H9 (cell line): ENCODE measurements at regions not wholly inside any gene's neighbourhood (a gene's known extent, or its start where the extent isn't known, plus 50 kb on each side); places are given as distances from the start of the nearest gene placed in this dataset.

Experiments
- DNase-seq: peaks from one replicate; pipeline ENCODE4 v3.0.0-alpha.2; 2017
- H2AFZ ChIP-seq: one replicate; pipeline ENCODE4 v1.6.1; 2013; ENCODE audit warnings: mild to moderate bottlenecking, low read length, control low read depth, moderate library complexity
- H2AK5ac ChIP-seq: 2 replicates; pipeline ENCODE4 v1.6.1; 2013; ENCODE audit warnings: low read length, control low read depth, mixed read lengths; ENCODE audit not compliant: insufficient read length
- H2BK120ac ChIP-seq: one replicate; pipeline ENCODE4 v1.6.1; 2013; ENCODE audit warnings: low read depth, mild to moderate bottlenecking, low read length, control low read depth, inconsistent platforms; ENCODE audit not compliant: poor library complexity, severe bottlenecking
- H2BK12ac ChIP-seq: 2 replicates; pipeline ENCODE4 v1.6.1; 2013; ENCODE audit warnings: low read length, control low read depth, mixed read lengths, low read depth; ENCODE audit not compliant: insufficient read length
- H2BK15ac ChIP-seq: 2 replicates; pipeline ENCODE4 v1.6.1; 2013; ENCODE audit warnings: low read depth, low read length, control low read depth
- H2BK20ac ChIP-seq: one replicate; pipeline ENCODE4 v1.6.1; 2013; ENCODE audit warnings: low read depth, mild to moderate bottlenecking, low read length, control low read depth, inconsistent platforms; ENCODE audit not compliant: poor library complexity, severe bottlenecking
- H2BK5ac ChIP-seq: 2 replicates; pipeline ENCODE4 v1.6.1; 2013; ENCODE audit warnings: low read length, control low read depth, mixed read lengths; ENCODE audit not compliant: insufficient read length
- H3K14ac ChIP-seq: 2 replicates; pipeline ENCODE4 v1.6.1; 2013; ENCODE audit warnings: low read length, control low read depth; ENCODE audit not compliant: insufficient read depth
- H3K18ac ChIP-seq: 2 replicates; pipeline ENCODE4 v1.6.1; 2013; ENCODE audit warnings: low read depth, mild to moderate bottlenecking, mixed read lengths, low read length, control low read depth; ENCODE audit not compliant: insufficient read length
- H3K23ac ChIP-seq: 2 replicates; pipeline ENCODE4 v1.6.1; 2013; ENCODE audit warnings: low read length, control low read depth, mixed read lengths, low read depth; ENCODE audit not compliant: insufficient read length
- H3K23me2 ChIP-seq: 2 replicates; pipeline ENCODE4 v1.6.1; 2013; ENCODE audit warnings: low read depth, mild to moderate bottlenecking, mixed read lengths, low read length, control low read depth; ENCODE audit not compliant: insufficient read length, poor library complexity, severe bottlenecking
- H3K27ac ChIP-seq: 2 replicates; pipeline ENCODE4 v1.5.1; 2013; ENCODE audit warnings: low read length, control low read depth, mixed read lengths, low read depth; ENCODE audit not compliant: insufficient read length
- H3K27me3 ChIP-seq: 2 replicates; pipeline ENCODE4 v1.6.1; 2013; ENCODE audit warnings: low read length, control low read depth, inconsistent platforms; ENCODE audit not compliant: insufficient read depth
- H3K4ac ChIP-seq: 2 replicates; pipeline ENCODE4 v1.6.1; 2013; ENCODE audit warnings: low read depth, mild to moderate bottlenecking, control low read depth, inconsistent platforms, low read length, moderate library complexity
- H3K4me1 ChIP-seq: 2 replicates; pipeline ENCODE4 v1.6.1; 2013; ENCODE audit warnings: low read length, control low read depth, inconsistent platforms; ENCODE audit not compliant: insufficient read depth
- H3K4me2 ChIP-seq: 2 replicates; pipeline ENCODE4 v1.6.1; 2013; ENCODE audit warnings: low read length, control low read depth, mixed read lengths; ENCODE audit not compliant: insufficient read length, insufficient read depth
- H3K56ac ChIP-seq: 2 replicates; pipeline ENCODE4 v1.6.1; 2013; ENCODE audit warnings: low read depth, mild to moderate bottlenecking, mixed read lengths, low read length, control low read depth; ENCODE audit not compliant: insufficient read length
- H3K79me1 ChIP-seq: 2 replicates; pipeline ENCODE4 v1.6.1; 2013; ENCODE audit warnings: low read depth, mild to moderate bottlenecking, moderate library complexity, low read length, control low read depth, inconsistent platforms; ENCODE audit not compliant: insufficient read depth, poor library complexity, severe bottlenecking
- H3K79me2 ChIP-seq: 2 replicates; pipeline ENCODE4 v1.6.1; 2013; ENCODE audit warnings: low read length, control low read depth, inconsistent platforms; ENCODE audit not compliant: insufficient read depth
- H3K9ac ChIP-seq: 2 replicates; pipeline ENCODE4 v1.6.1; 2013; ENCODE audit warnings: low read length, control low read depth, mixed read lengths; ENCODE audit not compliant: insufficient read length; ENCODE audit errors: extremely low read depth
- H3K9me3 ChIP-seq: one replicate; pipeline ENCODE4 v1.6.1; 2013; ENCODE audit warnings: low read depth, low read length, inconsistent platforms; ENCODE audit not compliant: control insufficient read depth
- H3T11ph ChIP-seq: one replicate; pipeline ENCODE4 v1.6.1; 2013; ENCODE audit warnings: mild to moderate bottlenecking, low read length, control low read depth, inconsistent platforms
- H4K20me1 ChIP-seq: one replicate; pipeline ENCODE4 v1.6.1; 2013; ENCODE audit not compliant: control insufficient read depth, insufficient read length, insufficient read depth
- H4K5ac ChIP-seq: 2 replicates; pipeline ENCODE4 v1.6.1; 2013; ENCODE audit warnings: low read depth, mild to moderate bottlenecking, mixed read lengths, low read length, control low read depth; ENCODE audit not compliant: insufficient read length
- H4K8ac ChIP-seq: replicated peaks from 2 replicates; pipeline ENCODE4 v1.6.1; 2013; ENCODE audit warnings: low read length, control low read depth, mixed read lengths, low read depth; ENCODE audit not compliant: insufficient read length
- H4K91ac ChIP-seq: 2 replicates; pipeline ENCODE4 v1.6.1; 2013; ENCODE audit warnings: low read depth, mild to moderate bottlenecking, moderate library complexity, mixed read lengths, low read length, control low read depth; ENCODE audit not compliant: insufficient read length
- H3K27ac Mint-ChIP-seq, 3 experiments: 2 replicates in 2 of 3; 3 replicates in 1 of 3; pipeline ENCODE4 v1.8.0; 2020 to 2021; ENCODE audit warnings: mixed read lengths in 3 of 3, mild to moderate bottlenecking in 1 of 3, moderate library complexity in 1 of 3
- H3K27me3 Mint-ChIP-seq: 2 replicates; pipeline ENCODE4 v1.8.0; 2021; ENCODE audit warnings: low read depth, mild to moderate bottlenecking, moderate library complexity, mixed read lengths
- H3K36me3 Mint-ChIP-seq, 3 experiments: 2 replicates in 2 of 3; 3 replicates in 1 of 3; pipeline ENCODE4 v1.8.0; 2020 to 2021; ENCODE audit warnings: low read depth in 3 of 3, mixed read lengths in 3 of 3; ENCODE audit not compliant: insufficient read depth in 1 of 3
- H3K4me1 Mint-ChIP-seq, 2 experiments: 2 replicates each; pipeline ENCODE4 v1.8.0; 2020; ENCODE audit warnings: mixed read lengths in 2 of 2
- H3K4me3 Mint-ChIP-seq, 2 experiments: 2 replicates in 1 of 2; 3 replicates in 1 of 2; pipeline ENCODE4 v1.8.0; 2020 to 2021; ENCODE audit warnings: mild to moderate bottlenecking in 2 of 2, mixed read lengths in 2 of 2, moderate library complexity in 1 of 2
- H3K9me3 Mint-ChIP-seq, 2 experiments: 2 replicates in 1 of 2; 3 replicates in 1 of 2; pipeline ENCODE4 v1.8.0; 2020; ENCODE audit warnings: mild to moderate bottlenecking in 2 of 2, mixed read lengths in 2 of 2, moderate library complexity in 1 of 2
- CTCF ChIP-seq: fragments of 200-600 bp; sonication (generic); conservative IDR thresholded peaks from 3 replicates; pipeline ENCODE4 v1.8.0; 2021; ENCODE audit warnings: antibody characterized with exemption, mild to moderate bottlenecking
- WGBS: extraction: QIAGEN DNeasy Blood & Tissue Kit; methylation state at CpG from one replicate; pipeline ENCODE4 v1.1.7; 2013; ENCODE audit warnings: missing lambda C conversion rate, low lambda C conversion rate, mixed read lengths; ENCODE audit not compliant: insufficient read length; ENCODE audit errors: extremely low coverage; 5-methylcytosine and 5-hydroxymethylcytosine counted together

DNA sequence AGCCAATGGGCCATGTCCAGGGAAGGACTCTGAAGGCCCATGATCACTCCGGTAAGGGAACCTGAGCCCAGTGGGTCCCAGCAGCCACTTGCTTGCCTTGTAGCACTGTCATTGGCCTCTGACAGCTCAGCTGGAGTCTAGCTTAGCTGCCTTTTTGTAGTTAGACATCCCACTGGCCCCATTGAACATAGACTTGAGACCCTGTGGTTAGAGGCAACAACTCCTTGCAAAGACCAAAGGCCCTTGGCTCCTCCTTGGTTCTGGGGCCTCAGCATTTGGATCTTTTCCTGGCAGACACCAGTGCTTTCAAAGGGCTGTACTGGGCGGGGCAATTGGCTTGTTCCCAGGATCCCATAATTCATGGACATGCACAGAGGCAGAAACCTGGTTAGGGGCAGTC is 321.2 kb downstream of the CXCL12 start:
- Histone ChIP-seq H4K20me1 (no peaks in the 10 kb centered on the region), H3K4me1 (no peaks in the 10 kb centered on the region), H3K4ac (no peak overlapping the region), H3K9me3 (no peaks in the 10 kb centered on the region), H2AK5ac (no peak overlapping the region), H3K56ac (no peak overlapping the region), H2BK120ac (no peak overlapping the region), H3T11ph (no peak overlapping the region), H3K27me3 (no peaks in the 10 kb centered on the region), H3K79me2 (no peaks in the 10 kb centered on the region), H3K14ac (no peak overlapping the region), H4K8ac (no peak overlapping the region), H3K18ac (no peak overlapping the region), H4K5ac (no peak overlapping the region), H2BK5ac (no peak overlapping the region), H2AFZ (no peak overlapping the region), H3K4me2 (no peak overlapping the region), H3K23ac (no peak overlapping the region), H3K27ac (no peak overlapping the region), H4K91ac (no peak overlapping the region), H2BK12ac (no peak overlapping the region), H2BK15ac (no peak overlapping the region), H3K9ac (no peak overlapping the region), H3K79me1 (no peaks in the 10 kb centered on the region), H2BK20ac (no peak overlapping the region), H3K23me2 (no peaks in the 10 kb centered on the region)
- H3K27ac Mint-ChIP-seq, result no peak overlapping the region
- no peaks in the 10 kb centered on the region; a peak in 2 of 5 replicates for H3K9me3 Mint-ChIP-seq
- H3K36me3 Mint-ChIP-seq, result no peaks in the 10 kb centered on the region; a peak in 1 of 7 replicates
- WGBS, result no CpG with 5 or more reads among the region's 2 CpGs
- no peak for DNase-seq
- no peak overlapping the region for H3K4me3 Mint-ChIP-seq
- no peak for TF ChIP-seq CTCF
- H3K27me3 Mint-ChIP-seq, result peaks cover 11% of the 10 kb centered on the region
- H3K4me1 Mint-ChIP-seq, result peaks cover 10 to 14% of the 10 kb centered on the region in 2 experiments
